Activated T-helper 1 cell treated with anti-CD3 and anti-CD28 coated beads, Interleukin-2, amount 50 U/mL, for 16 hours (primary cell): ENCODE measurements at regions not wholly inside any gene's neighbourhood (a gene's known extent, or its start where the extent isn't known, plus 50 kb on each side); places are given as distances from the start of the nearest gene placed in this dataset.

Experiments used
- DNase-seq, 2 donors: peaks; one replicate each; pipeline ENCODE4 v3.0.0-alpha.2; 2020; ENCODE audit warnings: low read depth in 1 of 2, low spot score in 1 of 2

DNA sequence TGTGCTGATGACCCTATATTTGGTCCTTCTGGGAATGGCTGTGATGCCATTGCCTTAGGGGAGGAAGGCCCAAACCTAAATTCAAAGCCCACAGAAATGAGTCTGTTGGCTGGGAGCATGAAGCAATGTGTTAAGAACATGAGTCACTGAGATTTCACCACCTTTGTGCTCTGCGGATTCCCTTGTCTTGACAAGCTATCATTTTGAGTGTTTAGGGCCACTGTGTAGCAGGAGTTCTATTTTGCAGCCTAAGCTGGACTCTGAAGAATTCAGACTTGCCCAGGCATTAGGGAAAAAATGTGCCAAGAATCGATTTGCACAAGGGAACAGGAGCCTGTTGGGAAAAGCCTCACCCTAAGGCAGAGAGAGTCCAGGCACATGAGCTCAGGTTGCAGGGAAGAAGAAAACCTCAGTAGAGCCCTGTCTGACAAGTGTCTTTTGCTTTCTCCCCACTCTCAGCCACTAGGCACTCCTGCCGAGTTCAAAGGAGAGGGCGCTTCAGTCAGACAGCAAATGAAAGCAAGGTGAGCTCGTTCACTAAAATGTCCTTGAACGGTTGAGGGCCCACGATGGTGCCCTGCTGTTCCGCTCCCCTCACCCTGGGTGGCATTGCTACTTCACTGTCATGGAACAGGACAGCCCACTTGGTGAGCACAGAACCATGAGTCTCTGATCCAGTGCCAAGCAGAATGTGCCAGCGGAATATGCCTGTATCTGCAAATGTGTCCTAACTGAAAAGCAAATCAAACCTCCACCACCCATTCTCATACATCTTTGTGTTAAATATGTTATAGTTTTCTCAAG lies 93.6 kb downstream of the PRLHR start:
- DNase-seq, result no peak

GRCh38 chr10:118501171-118501570 lies 94.3 kb downstream of the PRLHR start:
- no peak for DNase-seq

- no peak for DNase-seq
Observed at GRCh38 chr10:118500477-118501104, 94.9 kb downstream of the PRLHR start.

GRCh38 chr10:118499186-118499585 lies 96.3 kb downstream of the PRLHR start:
- DNase-seq, result no peak

GRCh38 chr10:118498623-118499022 lies 96.8 kb downstream of the PRLHR start:
- DNase-seq, result no peak

DNA sequence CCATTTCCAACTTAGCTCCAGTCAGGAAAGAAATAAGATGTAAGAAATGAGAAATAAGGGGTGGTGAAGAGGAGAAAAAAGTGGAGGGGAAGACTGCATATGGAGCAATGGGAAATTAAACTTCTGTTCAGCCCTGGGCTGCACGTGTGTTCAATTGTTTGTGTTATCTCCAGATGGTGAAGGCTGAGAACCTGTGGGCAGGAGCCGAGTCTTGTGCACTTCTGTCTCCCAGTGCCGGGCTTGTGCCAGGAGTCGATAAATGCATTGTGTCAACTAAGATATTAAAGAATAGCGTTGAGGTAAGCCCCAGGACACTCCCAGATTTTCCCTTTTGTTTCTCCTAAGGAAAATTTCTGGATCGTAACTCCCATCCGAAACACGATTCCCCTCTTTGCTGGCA lies 98.2 kb downstream of the PRLHR start:
- DNase-seq, result no peak

DNA sequence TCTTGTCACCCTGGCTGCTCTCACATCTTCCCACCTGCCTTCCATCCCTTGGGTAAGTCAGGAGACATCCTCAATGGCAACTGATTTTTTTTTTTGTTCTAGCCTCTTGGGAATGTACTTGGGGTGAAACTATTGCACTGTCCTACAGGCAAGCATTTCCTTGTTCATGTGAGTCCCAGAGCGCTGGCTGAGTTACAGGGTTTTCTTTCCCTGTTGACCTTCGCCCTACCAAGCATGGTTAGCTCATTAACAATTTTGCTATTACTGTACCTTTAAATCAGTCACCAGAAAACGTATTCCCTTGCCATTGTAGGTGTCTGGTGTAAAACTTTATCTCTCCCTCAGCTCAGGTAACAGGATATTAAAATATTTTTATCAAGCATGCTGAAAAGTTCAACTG lies 98.9 kb downstream of the PRLHR start:
- no peak for DNase-seq

GRCh38 chr10:118495499-118495898 lies 99.9 kb downstream of the PRLHR start:
- DNase-seq, result no peak

DNA sequence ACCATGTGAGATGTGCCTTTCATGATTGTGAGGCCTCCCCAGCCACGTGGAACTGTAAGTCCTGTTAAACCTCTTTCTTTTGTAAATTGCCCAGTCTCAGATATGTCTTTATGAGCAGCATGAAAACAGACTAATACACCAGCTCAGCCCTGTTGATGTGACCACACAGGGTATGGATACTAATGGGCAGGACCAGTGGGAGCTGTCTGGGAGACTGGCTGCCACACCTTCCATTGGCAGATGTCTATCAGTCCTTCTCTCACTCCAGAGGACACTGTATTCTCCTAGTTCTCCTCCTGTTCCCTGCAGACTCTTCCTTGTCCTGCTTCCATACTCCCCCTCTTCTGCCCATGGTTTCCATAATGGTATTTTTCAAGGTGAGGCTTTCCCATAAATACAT lies 104.4 kb downstream of the PRLHR start:
- DNase-seq, result no peak

- no peak for DNase-seq
Observed at GRCh38 chr10:118488710-118489497, 106.5 kb downstream of the PRLHR start.

DNA sequence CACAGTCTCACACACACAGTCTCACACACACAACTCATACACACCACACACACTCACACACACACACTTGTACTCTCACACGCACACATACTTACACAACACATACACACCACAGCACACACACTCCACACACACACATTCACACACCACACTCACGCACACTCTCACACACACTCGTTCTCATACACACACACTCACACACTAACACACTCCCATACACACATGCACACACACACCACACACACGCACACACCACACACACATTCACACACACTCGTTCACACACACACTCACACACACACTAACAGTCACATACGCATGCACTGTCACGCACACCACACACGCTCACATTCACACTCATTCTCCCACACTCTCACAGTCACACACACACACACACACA lies 109.8 kb downstream of the PRLHR start:
- no peak for DNase-seq

- DNase-seq, result no peak
Observed at GRCh38 chr10:118484152-118484871, 111.1 kb downstream of the PRLHR start.

DNA sequence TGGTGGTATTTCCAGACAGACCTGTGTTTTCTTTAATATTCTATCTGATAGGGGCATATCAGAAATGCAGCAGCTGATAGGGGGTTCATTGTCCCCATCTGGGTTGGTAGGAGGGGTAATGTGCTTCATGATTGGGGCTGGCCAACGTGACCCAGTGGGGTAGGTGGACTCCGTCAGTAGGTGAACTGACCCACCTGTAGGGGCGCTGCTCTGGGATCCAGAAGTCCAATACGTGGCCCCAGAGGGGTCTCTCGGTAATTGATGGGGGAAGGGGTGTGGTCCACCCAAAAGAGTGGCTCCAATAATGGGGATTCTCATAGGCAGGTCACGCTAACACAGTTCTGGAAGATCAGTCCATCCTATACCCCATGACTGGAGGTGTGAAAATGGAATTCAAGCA lies 112.0 kb downstream of the PRLHR start:
- no peak for DNase-seq

DNA sequence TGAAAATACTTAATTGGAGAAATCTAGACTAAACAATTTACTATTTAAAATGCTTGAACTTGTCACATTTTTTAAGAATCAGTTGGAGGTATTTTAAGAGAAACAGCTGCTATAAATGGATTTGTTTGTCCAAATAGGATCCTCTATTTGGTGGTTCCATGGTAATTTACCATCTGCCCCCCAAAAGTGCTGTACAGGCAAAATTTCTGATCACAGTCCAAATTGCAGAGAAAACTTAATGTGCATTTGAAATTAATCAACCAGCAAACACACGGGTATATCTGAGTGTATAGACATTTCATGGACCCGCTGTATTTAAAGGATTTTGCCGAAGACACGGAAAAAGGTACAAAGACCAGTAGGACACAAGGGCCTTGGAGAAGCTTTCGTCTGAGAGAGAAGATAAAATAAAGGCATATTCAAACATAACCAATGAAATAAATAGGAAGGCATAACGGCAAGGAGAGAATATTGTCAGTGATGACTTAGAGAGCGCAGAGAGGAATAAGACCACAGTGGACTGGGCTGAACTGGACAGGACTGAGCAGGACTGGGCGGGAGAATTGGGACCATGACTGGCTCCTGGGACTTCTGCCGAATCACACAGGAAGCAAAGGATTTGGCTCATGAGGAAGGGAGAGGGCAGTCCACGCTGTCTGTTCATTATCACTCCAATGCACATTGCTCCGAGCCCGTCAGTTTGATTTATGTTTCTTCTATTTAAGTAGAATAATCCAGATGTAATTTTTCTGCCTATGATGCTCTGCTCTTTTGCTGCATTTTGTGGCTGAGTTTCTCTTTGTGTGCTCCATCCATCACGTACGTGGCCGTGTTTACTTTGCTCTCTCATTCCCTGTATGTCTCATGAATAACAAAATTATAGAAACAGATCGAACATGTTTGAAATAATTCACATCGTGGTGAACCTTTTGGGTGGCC lies 112.8 kb downstream of the PRLHR start:
- DNase-seq, result no peak

GRCh38 chr10:118481871-118482270 lies 113.6 kb downstream of the PRLHR start:
- no peak for DNase-seq

GRCh38 chr10:118475214-118475613 lies 120.2 kb downstream of the PRLHR start:
- DNase-seq, result no peak

DNA sequence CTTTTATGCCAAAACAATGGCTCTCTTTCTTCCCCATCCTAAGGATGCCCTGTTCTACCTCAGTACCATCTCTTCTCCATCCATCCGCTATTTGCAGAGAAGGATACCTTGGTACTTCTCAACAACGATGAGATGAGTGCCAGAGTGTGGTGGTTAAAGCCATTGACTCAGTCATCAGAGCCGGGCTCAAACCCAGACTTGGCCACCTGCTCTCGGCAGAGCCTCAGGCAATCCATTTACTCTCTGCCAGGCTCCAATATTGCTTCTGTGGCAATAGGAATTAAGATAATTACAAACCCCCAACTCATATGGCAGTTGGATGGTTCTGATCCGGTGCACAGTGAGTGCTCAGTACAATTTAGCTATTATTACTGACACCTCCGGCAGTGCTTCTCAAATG lies 121.3 kb downstream of the PRLHR start:
- DNase-seq, result no peak

- no peak for DNase-seq
Observed at GRCh38 chr10:118473305-118473960, 122.0 kb downstream of the PRLHR start.

DNA sequence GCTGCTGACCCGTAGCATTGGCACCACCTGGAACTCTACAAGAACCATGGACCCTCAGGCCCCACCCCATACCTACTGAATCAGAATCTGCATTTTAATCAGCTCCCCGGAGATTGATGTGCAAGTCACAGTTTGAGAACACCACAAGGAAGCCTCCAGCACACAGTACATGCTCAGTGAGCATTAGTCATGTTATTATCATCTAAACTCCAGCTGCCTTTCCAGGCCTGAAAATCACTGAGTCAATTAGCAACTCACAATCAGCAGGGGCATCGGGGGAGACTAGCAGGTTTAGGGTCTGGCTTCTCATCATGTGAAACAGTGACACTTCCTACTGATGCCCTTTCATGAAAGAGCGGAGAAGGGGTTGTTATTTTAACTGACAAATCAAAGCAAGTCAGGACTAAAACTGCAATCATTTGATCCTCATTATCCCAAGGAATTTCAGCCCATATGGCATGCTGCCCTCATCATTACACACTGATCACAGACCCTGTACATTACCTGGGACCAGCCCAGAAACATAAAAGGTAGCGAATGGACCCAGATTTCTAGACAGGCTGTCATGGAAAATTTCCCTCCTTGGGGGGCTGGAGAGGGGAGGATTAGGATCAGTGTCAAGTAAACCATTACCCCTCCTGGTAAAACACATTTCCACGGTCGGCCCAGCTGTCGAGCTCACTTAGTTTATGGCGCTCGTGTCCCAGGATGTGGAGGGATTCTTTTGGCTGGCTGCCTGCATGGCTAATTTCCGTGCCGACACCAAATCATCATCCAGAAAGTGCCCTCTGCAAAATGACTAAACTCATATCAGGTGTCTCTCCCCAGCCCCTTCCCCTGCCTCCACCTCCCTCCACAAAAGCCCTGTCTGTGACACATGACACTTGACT lies 122.8 kb downstream of the PRLHR start:
- no peak for DNase-seq
